H4 (cell line): ENCODE measurements at regions not wholly inside any gene's neighbourhood (a gene's known extent, or its start where the extent isn't known, plus 50 kb on each side); places are given as distances from the start of the nearest gene placed in this dataset.

Experiments used
- DNase-seq: peaks from one replicate; pipeline ENCODE4 v3.0.0-alpha.2; 2015; ENCODE audit warnings: low spot score

- no peak for DNase-seq
These were observed 174.1 kb upstream of the EEA1 start for GRCh38 chr12:93103154-93103553.

GRCh38 chr12:93104535-93104934 is 175.4 kb upstream of the EEA1 start:
- no peak for DNase-seq

- DNase-seq: no peak
These were observed 177.8 kb upstream of the EEA1 start for GRCh38 chr12:93106910-93107309.

- DNase-seq: no peak
These were observed 178.6 kb upstream of the EEA1 start for GRCh38 chr12:93107514-93108312.

- no peak for DNase-seq
These were observed 179.9 kb upstream of the EEA1 start for GRCh38 chr12:93108985-93109384.

- DNase-seq: no peak
These were observed 180.6 kb upstream of the EEA1 start for GRCh38 chr12:93109551-93110203.

GRCh38 chr12:93111773-93112172 is 182.7 kb upstream of the EEA1 start:
- DNase-seq: no peak

GRCh38 chr12:93113317-93114006 is 184.4 kb upstream of the EEA1 start:
- no peak for DNase-seq

GRCh38 chr12:93115198-93115601 is 186.1 kb upstream of the EEA1 start:
- no peak for DNase-seq

GRCh38 chr12:93115646-93116045 is 186.6 kb upstream of the EEA1 start:
- no peak for DNase-seq

- DNase-seq: no peak
These were observed 187.5 kb upstream of the EEA1 start for GRCh38 chr12:93116632-93117031.

GRCh38 chr12:93121729-93122488 is 192.8 kb upstream of the EEA1 start:
- DNase-seq: no peak

GRCh38 chr12:93122569-93123091 is 193.5 kb upstream of the EEA1 start:
- no peak for DNase-seq

- no peak for DNase-seq
These were observed 196.0 kb upstream of the EEA1 start for GRCh38 chr12:93125126-93125525.

- no peak for DNase-seq
These were observed 197.0 kb upstream of the EEA1 start for GRCh38 chr12:93126069-93126474.

- no peak for DNase-seq
These were observed 198.0 kb upstream of the EEA1 start for GRCh38 chr12:93127107-93127560.

- peak; percentile 69 for DNase-seq
These were observed 198.7 kb upstream of the EEA1 start for GRCh38 chr12:93127582-93128331.

GRCh38 chr12:93128332-93128707 is 199.2 kb upstream of the EEA1 start:
- no peak for DNase-seq

- DNase-seq: no peak
These were observed 201.4 kb upstream of the EEA1 start for GRCh38 chr12:93130366-93131054.

GRCh38 chr12:93133361-93133760 is 204.3 kb upstream of the EEA1 start:
- no peak for DNase-seq
